ENCODE measurements at regions not wholly inside any gene's neighbourhood (a gene's known extent, or its start where the extent isn't known, plus 50 kb on each side); places are given as distances from the start of the nearest gene placed in this dataset.

DNA sequence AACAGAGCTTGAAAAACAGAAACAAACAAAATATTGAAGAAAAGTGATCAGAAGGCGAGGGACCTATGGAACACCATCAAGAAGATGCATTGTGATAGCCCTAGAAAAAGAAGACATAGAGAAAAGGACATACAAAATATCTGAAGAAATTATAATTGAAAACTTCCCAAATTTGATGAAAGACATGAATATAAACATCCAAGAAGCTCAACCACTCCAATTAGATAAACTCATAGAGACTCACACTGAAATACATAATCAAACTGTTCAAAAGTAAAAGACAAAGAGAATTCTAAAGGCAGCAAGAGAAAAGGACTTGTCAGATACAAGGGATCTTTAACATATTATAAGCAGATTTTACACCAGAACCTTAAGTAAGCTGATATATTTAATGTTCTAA lies 869.8 kb downstream of the PCDH18 start:
- TF ChIP-seq, protein P1, sequence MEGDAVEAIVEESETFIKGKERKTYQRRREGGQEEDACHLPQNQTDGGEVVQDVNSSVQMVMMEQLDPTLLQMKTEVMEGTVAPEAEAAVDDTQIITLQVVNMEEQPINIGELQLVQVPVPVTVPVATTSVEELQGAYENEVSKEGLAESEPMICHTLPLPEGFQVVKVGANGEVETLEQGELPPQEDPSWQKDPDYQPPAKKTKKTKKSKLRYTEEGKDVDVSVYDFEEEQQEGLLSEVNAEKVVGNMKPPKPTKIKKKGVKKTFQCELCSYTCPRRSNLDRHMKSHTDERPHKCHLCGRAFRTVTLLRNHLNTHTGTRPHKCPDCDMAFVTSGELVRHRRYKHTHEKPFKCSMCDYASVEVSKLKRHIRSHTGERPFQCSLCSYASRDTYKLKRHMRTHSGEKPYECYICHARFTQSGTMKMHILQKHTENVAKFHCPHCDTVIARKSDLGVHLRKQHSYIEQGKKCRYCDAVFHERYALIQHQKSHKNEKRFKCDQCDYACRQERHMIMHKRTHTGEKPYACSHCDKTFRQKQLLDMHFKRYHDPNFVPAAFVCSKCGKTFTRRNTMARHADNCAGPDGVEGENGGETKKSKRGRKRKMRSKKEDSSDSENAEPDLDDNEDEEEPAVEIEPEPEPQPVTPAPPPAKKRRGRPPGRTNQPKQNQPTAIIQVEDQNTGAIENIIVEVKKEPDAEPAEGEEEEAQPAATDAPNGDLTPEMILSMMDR (IDR thresholded peaks at IDR 0.05) = no peak
- no peak for TF ChIP-seq POLR2A (IDR thresholded peaks at IDR 0.05)
